ENCODE measurements at regions not wholly inside any gene's neighbourhood (a gene's known extent, or its start where the extent isn't known, plus 50 kb on each side); places are given as distances from the start of the nearest gene placed in this dataset.

DNA sequence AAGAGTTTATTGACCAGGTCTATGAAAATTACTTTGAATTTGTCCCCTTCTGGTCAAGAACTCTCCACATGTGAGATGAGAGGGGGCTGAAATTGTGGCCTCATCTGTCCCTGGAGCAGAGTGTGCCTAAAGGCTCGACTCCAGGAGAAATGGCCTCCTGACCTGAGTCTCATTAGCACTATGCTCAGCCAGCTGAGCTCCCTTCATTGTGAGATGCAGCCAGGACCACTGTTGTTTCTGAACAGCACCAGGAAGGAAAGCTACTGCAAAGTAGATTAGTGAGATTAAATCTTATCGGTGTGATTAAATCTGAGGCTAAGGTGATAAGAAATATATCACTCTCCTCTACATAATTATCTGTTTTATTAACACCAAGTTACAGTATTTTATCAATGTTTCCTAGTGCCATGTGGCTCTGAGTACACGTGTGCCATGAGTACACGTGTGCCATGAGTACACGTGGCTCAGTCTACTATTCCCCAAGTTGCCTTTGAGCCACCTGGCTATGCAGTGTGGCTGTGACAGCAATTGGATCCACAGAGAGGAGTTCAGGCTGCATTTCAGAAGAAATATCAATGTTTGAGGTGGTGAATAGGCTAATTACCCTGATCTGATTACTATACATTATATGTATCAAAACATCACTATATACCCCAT lies 126.9 kb downstream of the IPMK start:
- no peak overlapping the region for H3K27ac ChIP-seq
- no peak overlapping the region for H2AFZ ChIP-seq (ENCODE audit: low read depth)
- H3K4me1 ChIP-seq (ENCODE audit: low read depth, poor library complexity, severe bottlenecking), result no peaks in the 10 kb centered on the region
- no peak overlapping the region for H3K4me3 ChIP-seq (IDR thresholded peaks at IDR 0.05; ENCODE audit: insufficient read depth, low read depth, low read length)
- no peaks in the 10 kb centered on the region for H4K20me1 ChIP-seq (ENCODE audit: insufficient read depth)
- no peaks in the 10 kb centered on the region for H3K79me2 ChIP-seq (ENCODE audit: insufficient read depth, low read depth)
- no peak overlapping the region for H3K4me2 ChIP-seq
- no peak overlapping the region for H3K9ac ChIP-seq
- TF ChIP-seq, protein P1, sequence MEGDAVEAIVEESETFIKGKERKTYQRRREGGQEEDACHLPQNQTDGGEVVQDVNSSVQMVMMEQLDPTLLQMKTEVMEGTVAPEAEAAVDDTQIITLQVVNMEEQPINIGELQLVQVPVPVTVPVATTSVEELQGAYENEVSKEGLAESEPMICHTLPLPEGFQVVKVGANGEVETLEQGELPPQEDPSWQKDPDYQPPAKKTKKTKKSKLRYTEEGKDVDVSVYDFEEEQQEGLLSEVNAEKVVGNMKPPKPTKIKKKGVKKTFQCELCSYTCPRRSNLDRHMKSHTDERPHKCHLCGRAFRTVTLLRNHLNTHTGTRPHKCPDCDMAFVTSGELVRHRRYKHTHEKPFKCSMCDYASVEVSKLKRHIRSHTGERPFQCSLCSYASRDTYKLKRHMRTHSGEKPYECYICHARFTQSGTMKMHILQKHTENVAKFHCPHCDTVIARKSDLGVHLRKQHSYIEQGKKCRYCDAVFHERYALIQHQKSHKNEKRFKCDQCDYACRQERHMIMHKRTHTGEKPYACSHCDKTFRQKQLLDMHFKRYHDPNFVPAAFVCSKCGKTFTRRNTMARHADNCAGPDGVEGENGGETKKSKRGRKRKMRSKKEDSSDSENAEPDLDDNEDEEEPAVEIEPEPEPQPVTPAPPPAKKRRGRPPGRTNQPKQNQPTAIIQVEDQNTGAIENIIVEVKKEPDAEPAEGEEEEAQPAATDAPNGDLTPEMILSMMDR (conservative IDR thresholded peaks at IDR 0.05; ENCODE audit: low read depth, low read length), result no peak
- H3K36me3 ChIP-seq (ENCODE audit: insufficient read depth), result no peaks in the 10 kb centered on the region
- H3K27me3 ChIP-seq (ENCODE audit: insufficient read depth, low read depth), result no peaks in the 10 kb centered on the region

DNA sequence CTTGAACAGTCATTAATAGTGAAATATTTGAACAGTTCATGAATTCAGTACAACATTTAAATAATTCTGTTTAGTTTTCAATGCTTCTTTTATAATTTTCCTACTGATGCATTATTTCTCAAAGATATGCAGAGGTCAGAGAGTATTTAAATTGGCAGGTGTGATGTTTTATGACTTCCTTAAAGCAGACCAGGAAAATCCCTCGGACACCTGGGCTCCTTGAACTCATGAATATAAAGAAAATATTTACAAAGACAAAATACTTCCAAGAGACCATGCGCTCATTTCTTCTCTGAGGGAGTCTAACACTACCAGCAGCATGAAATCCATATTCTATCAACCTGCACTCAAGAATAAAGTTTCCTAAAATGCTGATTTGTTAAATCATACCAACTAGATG lies 127.6 kb downstream of the IPMK start:
- no peak overlapping the region for H3K4me3 ChIP-seq (IDR thresholded peaks at IDR 0.05; ENCODE audit: insufficient read depth, low read depth, low read length)
- H3K4me2 ChIP-seq, result no peak overlapping the region
- H3K4me1 ChIP-seq (ENCODE audit: low read depth, poor library complexity, severe bottlenecking), result no peaks in the 10 kb centered on the region
- H3K27ac ChIP-seq, result no peak overlapping the region
- H3K27me3 ChIP-seq (ENCODE audit: insufficient read depth, low read depth), result no peaks in the 10 kb centered on the region
- TF ChIP-seq, protein P1 (conservative IDR thresholded peaks at IDR 0.05; ENCODE audit: low read depth, low read length), result no peak
- H3K79me2 ChIP-seq (ENCODE audit: insufficient read depth, low read depth), result no peaks in the 10 kb centered on the region
- no peak overlapping the region for H3K9ac ChIP-seq
- no peak overlapping the region for H2AFZ ChIP-seq (ENCODE audit: low read depth)
- no peaks in the 10 kb centered on the region for H3K36me3 ChIP-seq (ENCODE audit: insufficient read depth)
- no peaks in the 10 kb centered on the region for H4K20me1 ChIP-seq (ENCODE audit: insufficient read depth)

DNA sequence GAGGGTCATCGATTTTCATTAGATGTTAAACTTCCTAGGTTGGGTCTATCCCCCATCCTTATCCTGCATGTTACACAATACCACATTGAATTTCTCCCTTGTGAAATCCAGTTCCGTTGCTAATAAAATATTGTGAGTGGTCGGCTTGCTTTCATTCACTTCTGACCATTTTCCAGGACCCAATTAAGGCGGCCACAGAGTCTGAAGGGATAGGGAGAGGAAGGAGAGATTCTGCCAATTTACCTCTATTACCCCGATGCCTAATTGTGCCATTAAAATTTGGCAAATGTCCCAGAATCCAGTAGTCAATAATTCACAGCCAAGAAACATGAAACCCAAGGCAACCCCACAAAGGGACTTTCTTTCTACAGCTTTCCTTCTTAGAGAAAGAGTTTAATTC lies 129.9 kb downstream of the IPMK start:
- H3K4me3 ChIP-seq (IDR thresholded peaks at IDR 0.05; ENCODE audit: insufficient read depth, low read depth, low read length), result no peak overlapping the region
- no peaks in the 10 kb centered on the region for H3K4me1 ChIP-seq (ENCODE audit: low read depth, poor library complexity, severe bottlenecking)
- H3K9ac ChIP-seq, result no peak overlapping the region
- TF ChIP-seq, protein P1 (conservative IDR thresholded peaks at IDR 0.05; ENCODE audit: low read depth, low read length), result no peak
- no peaks in the 10 kb centered on the region for H3K79me2 ChIP-seq (ENCODE audit: insufficient read depth, low read depth)
- H3K36me3 ChIP-seq (ENCODE audit: insufficient read depth), result no peaks in the 10 kb centered on the region
- no peak overlapping the region for H2AFZ ChIP-seq (ENCODE audit: low read depth)
- H3K27ac ChIP-seq, result no peak overlapping the region
- H4K20me1 ChIP-seq (ENCODE audit: insufficient read depth), result no peaks in the 10 kb centered on the region
- H3K27me3 ChIP-seq (ENCODE audit: insufficient read depth, low read depth), result no peaks in the 10 kb centered on the region
- no peak overlapping the region for H3K4me2 ChIP-seq

DNA sequence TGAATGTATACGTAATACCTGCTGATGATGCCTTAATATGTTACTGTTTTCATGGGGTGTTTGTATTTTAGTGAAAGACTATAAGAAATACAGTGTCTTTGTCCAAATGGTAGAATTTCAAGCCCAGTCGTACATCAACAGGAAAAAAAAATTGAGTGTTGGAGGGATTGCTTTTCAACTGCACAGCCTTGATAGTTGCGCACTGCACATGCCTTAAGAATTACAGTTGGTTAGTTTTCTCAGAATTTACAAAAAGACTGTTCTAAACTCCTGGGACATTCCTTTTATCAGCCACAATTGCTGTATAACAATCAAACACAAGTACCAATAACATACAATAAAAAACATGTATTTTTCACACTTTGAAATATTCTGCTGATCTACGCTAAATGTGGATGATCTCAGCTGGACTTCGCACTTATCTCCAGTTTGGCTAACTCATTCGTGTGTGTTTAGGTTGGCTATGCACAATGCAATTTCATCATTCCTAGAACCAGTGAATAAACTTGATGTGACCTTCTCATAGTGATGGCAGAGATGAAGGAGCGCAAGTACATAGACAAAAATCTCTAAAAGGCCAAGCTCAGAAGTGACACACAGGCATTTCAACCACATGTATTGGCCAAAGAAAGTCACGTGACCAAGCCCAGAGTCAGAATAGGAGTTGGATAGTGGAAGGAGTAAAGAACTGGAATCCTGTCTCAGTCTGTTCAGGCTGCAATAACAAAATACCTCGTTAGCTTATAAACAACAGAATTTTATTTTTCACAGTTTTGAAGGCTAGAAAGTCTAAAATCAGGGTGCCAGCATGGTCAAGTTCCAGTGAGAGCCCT lies 152.3 kb downstream of the IPMK start:
- no peak overlapping the region for H3K27ac ChIP-seq
- no peaks in the 10 kb centered on the region for H4K20me1 ChIP-seq (ENCODE audit: insufficient read depth)
- no peak overlapping the region for H3K4me2 ChIP-seq
- no peak overlapping the region for H3K9ac ChIP-seq
- no peaks in the 10 kb centered on the region for H3K79me2 ChIP-seq (ENCODE audit: insufficient read depth, low read depth)
- H3K4me1 ChIP-seq (ENCODE audit: low read depth, poor library complexity, severe bottlenecking), result no peaks in the 10 kb centered on the region
- no peak overlapping the region for H3K4me3 ChIP-seq (IDR thresholded peaks at IDR 0.05; ENCODE audit: insufficient read depth, low read depth, low read length)
- H2AFZ ChIP-seq (ENCODE audit: low read depth), result no peak overlapping the region
- H3K27me3 ChIP-seq (ENCODE audit: insufficient read depth, low read depth), result no peaks in the 10 kb centered on the region
- TF ChIP-seq, protein P1 (conservative IDR thresholded peaks at IDR 0.05; ENCODE audit: low read depth, low read length), result no peak
- H3K36me3 ChIP-seq (ENCODE audit: insufficient read depth), result no peaks in the 10 kb centered on the region

All from KMS-11 (cell line).